ENCODE measurements at regions not wholly inside any gene's neighbourhood (a gene's known extent, or its start where the extent isn't known, plus 50 kb on each side); places are given as distances from the start of the nearest gene placed in this dataset.

GRCh38 chr9:93812410-93812668, 142.8 kb downstream of the BARX1 start:
- DNase-seq (ENCODE audit: low read depth), result no peak
- TF ChIP-seq CTCF (IDR thresholded peaks at IDR 0.05; ENCODE audit: control insufficient read depth, extremely low read depth, insufficient read depth), result no peak
- no peak overlapping the region for H3K4me3 ChIP-seq (ENCODE audit: low read depth, low read length)

GRCh38 chr9:93810028-93810971, 144.9 kb downstream of the BARX1 start:
- no peak for TF ChIP-seq CTCF (IDR thresholded peaks at IDR 0.05; ENCODE audit: control insufficient read depth, extremely low read depth, insufficient read depth)

GRCh38 chr9:93809204-93809940, 145.8 kb downstream of the BARX1 start:
- H3K4me3 ChIP-seq (ENCODE audit: low read depth, low read length), result no peak overlapping the region
- no peak for TF ChIP-seq CTCF (IDR thresholded peaks at IDR 0.05; ENCODE audit: control insufficient read depth, extremely low read depth, insufficient read depth)
- DNase-seq (ENCODE audit: low read depth), result no peak

More at GRCh38 chr9:93810028-93810971, 144.9 kb downstream of the BARX1 start:
- no peak overlapping the region for H3K4me3 ChIP-seq (ENCODE audit: low read depth, low read length)
- no peak for DNase-seq (ENCODE audit: low read depth)

GRCh38 chr9:93808115-93809029, 146.8 kb downstream of the BARX1 start:
- no peak for DNase-seq (ENCODE audit: low read depth)
- TF ChIP-seq CTCF (IDR thresholded peaks at IDR 0.05; ENCODE audit: control insufficient read depth, extremely low read depth, insufficient read depth), result no peak

GRCh38 chr9:93807166-93808074, 147.7 kb downstream of the BARX1 start:
- no peak for TF ChIP-seq CTCF (IDR thresholded peaks at IDR 0.05; ENCODE audit: control insufficient read depth, extremely low read depth, insufficient read depth)
- no peak for DNase-seq (ENCODE audit: low read depth)
- no peak overlapping the region for H3K4me3 ChIP-seq (ENCODE audit: low read depth, low read length)

More at GRCh38 chr9:93808115-93809029, 146.8 kb downstream of the BARX1 start:
- no peak overlapping the region for H3K4me3 ChIP-seq (ENCODE audit: low read depth, low read length)
